ENCODE measurements at regions not wholly inside any gene's neighbourhood (a gene's known extent, or its start where the extent isn't known, plus 50 kb on each side); places are given as distances from the start of the nearest gene placed in this dataset.

GRCh38 chr1:209250861-209251636, 332.5 kb upstream of the CAMK1G start:
- Histone ChIP-seq H3K27me3 (ENCODE audit: insufficient read depth, low read depth, severe bottlenecking) (peaks cover 17% of the 10 kb centered on the region), H3K9me3 (ENCODE audit: severe bottlenecking) (no peaks in the 10 kb centered on the region), H3K27ac (no peak overlapping the region), H3K4me3 (ENCODE audit: low read depth, low read length) (no peak overlapping the region), H3K36me3 (no peaks in the 10 kb centered on the region)
- peak; percentile 21; the same call in 1 of the 2 replicates for TF ChIP-seq CTCF (IDR thresholded peaks at IDR 0.05; ENCODE audit: low read depth, low read length)
- DNase-seq = peak; percentile 16

GRCh38 chr1:209256766-209257350, 326.7 kb upstream of the CAMK1G start:
- Histone ChIP-seq H3K36me3 (no peaks in the 10 kb centered on the region), H3K9me3 (ENCODE audit: severe bottlenecking) (peaks cover 7% of the 10 kb centered on the region), H3K4me3 (ENCODE audit: low read depth, low read length) (no peak overlapping the region), H3K27ac (no peak overlapping the region), H3K27me3 (ENCODE audit: insufficient read depth, low read depth, severe bottlenecking) (peaks cover 32% of the 10 kb centered on the region)
- TF ChIP-seq CTCF (IDR thresholded peaks at IDR 0.05; ENCODE audit: low read depth, low read length) = no peak
- no peak for DNase-seq

- TF ChIP-seq CTCF (IDR thresholded peaks at IDR 0.05; ENCODE audit: low read depth, low read length) = no peak
- no peak overlapping the region for H3K4me3 ChIP-seq (ENCODE audit: low read depth, low read length)
- no peaks in the 10 kb centered on the region for H3K36me3 ChIP-seq
- H3K9me3 ChIP-seq (ENCODE audit: severe bottlenecking) = peaks cover 7% of the 10 kb centered on the region
- no peak for DNase-seq
- no peak overlapping the region for H3K27ac ChIP-seq
- peaks cover 32% of the 10 kb centered on the region for H3K27me3 ChIP-seq (ENCODE audit: insufficient read depth, low read depth, severe bottlenecking)
Measured at GRCh38 chr1:209257454-209257853, 326.1 kb upstream of the CAMK1G start.

GRCh38 chr1:209260136-209260535, 323.4 kb upstream of the CAMK1G start:
- H3K4me3 ChIP-seq (ENCODE audit: low read depth, low read length) = no peak overlapping the region
- peaks cover 7% of the 10 kb centered on the region for H3K9me3 ChIP-seq (ENCODE audit: severe bottlenecking)
- H3K27ac ChIP-seq = no peak overlapping the region
- no peak for TF ChIP-seq CTCF (IDR thresholded peaks at IDR 0.05; ENCODE audit: low read depth, low read length)
- no peaks in the 10 kb centered on the region for H3K36me3 ChIP-seq
- no peak for DNase-seq
- peaks cover 33% of the 10 kb centered on the region for H3K27me3 ChIP-seq (ENCODE audit: insufficient read depth, low read depth, severe bottlenecking)

GRCh38 chr1:209262631-209263030, 320.9 kb upstream of the CAMK1G start:
- H3K27ac ChIP-seq = no peak overlapping the region
- H3K9me3 ChIP-seq (ENCODE audit: severe bottlenecking) = peaks cover 6% of the 10 kb centered on the region
- peaks cover 35% of the 10 kb centered on the region for H3K27me3 ChIP-seq (ENCODE audit: insufficient read depth, low read depth, severe bottlenecking)
- no peak overlapping the region for H3K4me3 ChIP-seq (ENCODE audit: low read depth, low read length)
- TF ChIP-seq CTCF (IDR thresholded peaks at IDR 0.05; ENCODE audit: low read depth, low read length) = no peak
- no peak for DNase-seq
- no peaks in the 10 kb centered on the region for H3K36me3 ChIP-seq

Measured in WERI-Rb-1 (cell line).